ENCODE measurements at regions not wholly inside any gene's neighbourhood (a gene's known extent, or its start where the extent isn't known, plus 50 kb on each side); places are given as distances from the start of the nearest gene placed in this dataset.

DNA sequence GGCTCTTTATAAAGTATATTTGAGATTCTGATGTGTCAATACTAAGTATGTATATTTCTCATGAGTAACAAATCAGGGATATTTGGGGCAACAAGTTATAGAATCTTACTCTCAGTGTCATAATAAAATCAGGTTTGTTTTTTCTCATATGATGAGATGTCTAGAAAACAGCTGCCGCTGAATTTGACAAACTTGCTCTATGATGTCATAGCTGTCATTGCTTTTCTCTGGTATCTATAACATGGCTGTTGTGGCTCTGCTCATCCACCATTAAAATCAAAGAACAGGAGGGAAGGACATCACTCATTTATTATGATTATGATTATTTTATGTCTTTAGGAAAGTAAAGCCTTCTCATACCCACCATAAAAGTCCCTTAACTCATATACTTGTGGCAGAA lies 417.2 kb upstream of the LRRTM4 start:
- H3K9me3 Mint-ChIP-seq (ENCODE audit: low read depth), result peaks cover 10% of the 10 kb centered on the region
- ATAC-seq (no peak), DNase-seq (no peak)
- no peak overlapping the region for H3K4me3 Mint-ChIP-seq
- CTCF ChIA-PET, result no interaction called here
- no peaks in the 10 kb centered on the region for H3K27me3 Mint-ChIP-seq
- H3K27ac Mint-ChIP-seq, result no peak overlapping the region
- H3K36me3 Mint-ChIP-seq, result no peaks in the 10 kb centered on the region
- H3K4me1 Mint-ChIP-seq, result no peaks in the 10 kb centered on the region

GRCh38 chr2:77939801-77940200 lies 417.6 kb upstream of the LRRTM4 start:
- no peak for DNase-seq
- CTCF ChIA-PET, result no interaction called here
- no peaks in the 10 kb centered on the region for H3K36me3 Mint-ChIP-seq

GRCh38 chr2:77954931-77955330 lies 432.8 kb upstream of the LRRTM4 start:
- DNase-seq (no peak), ATAC-seq (no peak)
- no peaks in the 10 kb centered on the region for H3K27me3 Mint-ChIP-seq
- no peak overlapping the region for H3K4me3 Mint-ChIP-seq
- no peak overlapping the region for H3K27ac Mint-ChIP-seq
- H3K36me3 Mint-ChIP-seq, result no peaks in the 10 kb centered on the region
- H3K4me1 Mint-ChIP-seq, result no peaks in the 10 kb centered on the region
- CTCF ChIA-PET, result no interaction called here
- peaks cover 14% of the 10 kb centered on the region for H3K9me3 Mint-ChIP-seq (ENCODE audit: low read depth)

More at GRCh38 chr2:77939801-77940200, 417.6 kb upstream of the LRRTM4 start:
- no peaks in the 10 kb centered on the region for H3K27me3 Mint-ChIP-seq
- no peak for ATAC-seq
- H3K9me3 Mint-ChIP-seq (ENCODE audit: low read depth), result peaks cover 10% of the 10 kb centered on the region
- no peak overlapping the region for H3K27ac Mint-ChIP-seq
- no peaks in the 10 kb centered on the region for H3K4me1 Mint-ChIP-seq
- no peak overlapping the region for H3K4me3 Mint-ChIP-seq

DNA sequence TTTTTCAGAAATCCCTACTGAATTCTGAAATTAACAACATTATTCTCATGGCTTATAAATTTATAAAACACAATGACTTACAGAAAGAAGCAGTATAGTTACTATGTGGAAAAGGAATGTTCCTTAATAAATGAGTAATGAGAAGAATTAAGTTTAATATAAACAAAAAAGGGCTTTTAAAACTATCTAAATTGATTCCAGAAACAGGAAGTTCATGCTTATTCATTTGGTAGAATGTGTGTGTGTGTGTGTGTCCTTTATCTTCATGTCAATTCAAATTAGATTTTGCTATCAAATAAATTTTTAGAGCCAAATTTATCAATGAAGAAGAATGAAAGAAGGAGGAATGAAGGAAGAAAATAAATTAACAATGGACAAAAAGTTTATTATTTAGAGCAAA lies 440.8 kb upstream of the LRRTM4 start:
- Mint-ChIP-seq H3K36me3 (no peaks in the 10 kb centered on the region), H3K4me3 (no peak overlapping the region), H3K27ac (no peak overlapping the region), H3K27me3 (no peaks in the 10 kb centered on the region), H3K4me1 (no peaks in the 10 kb centered on the region), H3K9me3 (ENCODE audit: low read depth) (peaks cover 9% of the 10 kb centered on the region)
- ATAC-seq, result no peak
- CTCF ChIA-PET, result no interaction called here
- DNase-seq, result no peak

GRCh38 chr2:77977471-77978063 lies 455.4 kb upstream of the LRRTM4 start:
- H3K27ac Mint-ChIP-seq, result no peak overlapping the region
- no peaks in the 10 kb centered on the region for H3K27me3 Mint-ChIP-seq
- no peak for ATAC-seq
- CTCF ChIA-PET, result no interaction called here
- no peak for DNase-seq
- no peaks in the 10 kb centered on the region for H3K4me1 Mint-ChIP-seq
- H3K4me3 Mint-ChIP-seq, result no peak overlapping the region
- H3K9me3 Mint-ChIP-seq (ENCODE audit: low read depth), result peaks cover 20% of the 10 kb centered on the region
- H3K36me3 Mint-ChIP-seq, result no peaks in the 10 kb centered on the region

DNA sequence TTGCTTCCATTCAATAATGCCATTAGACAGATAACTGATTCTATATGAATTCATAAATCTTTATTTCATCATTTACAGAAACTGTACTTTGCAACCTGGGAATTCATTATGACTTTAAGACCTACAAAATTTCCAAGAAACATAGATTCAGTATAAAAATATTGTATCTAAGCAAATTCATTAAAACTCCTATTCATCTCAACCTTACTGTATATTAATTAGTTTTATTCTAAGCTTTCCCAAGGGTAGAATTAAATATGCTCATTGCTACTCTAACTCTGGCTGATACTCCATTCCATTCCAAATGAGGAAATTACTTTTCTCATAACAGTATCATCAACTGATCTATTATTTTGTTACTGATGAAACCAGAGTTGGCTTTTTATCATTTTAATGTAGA lies 473.0 kb upstream of the LRRTM4 start:
- Mint-ChIP-seq H3K4me1 (no peaks in the 10 kb centered on the region), H3K4me3 (no peak overlapping the region), H3K27me3 (no peaks in the 10 kb centered on the region), H3K9me3 (ENCODE audit: low read depth) (no peaks in the 10 kb centered on the region), H3K27ac (no peak overlapping the region), H3K36me3 (no peaks in the 10 kb centered on the region)
- ATAC-seq (no peak), DNase-seq (no peak)
- CTCF ChIA-PET, result no interaction called here

- Mint-ChIP-seq H3K36me3 (no peaks in the 10 kb centered on the region), H3K27ac (no peak overlapping the region), H3K27me3 (no peaks in the 10 kb centered on the region), H3K4me1 (no peaks in the 10 kb centered on the region), H3K4me3 (no peak overlapping the region), H3K9me3 (ENCODE audit: low read depth) (peaks cover 4% of the 10 kb centered on the region)
- CTCF ChIA-PET, result no interaction called here
- ATAC-seq, result no peak
- DNase-seq, result no peak
These were observed 477.2 kb upstream of the LRRTM4 start for GRCh38 chr2:77999376-77999775.

DNA sequence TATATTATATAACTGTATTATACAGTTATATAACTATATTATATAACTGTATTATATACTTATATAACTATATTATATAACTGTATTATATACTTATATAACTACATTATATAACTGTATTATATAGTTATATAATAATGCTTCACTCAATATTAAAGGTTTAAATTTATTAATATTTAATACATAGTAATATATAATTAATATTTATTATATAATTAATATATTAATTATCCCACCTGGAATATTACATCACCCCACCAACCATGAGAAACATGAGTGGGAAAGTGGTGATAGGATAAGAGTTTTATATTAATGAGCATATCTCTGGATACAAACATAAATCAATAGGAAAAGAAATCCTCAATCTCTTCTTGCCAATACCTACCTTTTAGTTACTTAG lies 487.1 kb upstream of the LRRTM4 start:
- H3K27ac Mint-ChIP-seq, result no peak overlapping the region
- H3K4me1 Mint-ChIP-seq, result no peaks in the 10 kb centered on the region
- no peak overlapping the region for H3K4me3 Mint-ChIP-seq
- H3K27me3 Mint-ChIP-seq, result no peaks in the 10 kb centered on the region
- CTCF ChIA-PET, result no interaction called here
- DNase-seq (no peak), ATAC-seq (no peak)
- no peaks in the 10 kb centered on the region for H3K36me3 Mint-ChIP-seq
- H3K9me3 Mint-ChIP-seq (ENCODE audit: low read depth), result peaks cover 3% of the 10 kb centered on the region

- Mint-ChIP-seq H3K4me1 (no peaks in the 10 kb centered on the region), H3K27ac (no peak overlapping the region), H3K9me3 (ENCODE audit: low read depth) (peaks cover 3% of the 10 kb centered on the region), H3K27me3 (no peaks in the 10 kb centered on the region), H3K36me3 (no peaks in the 10 kb centered on the region), H3K4me3 (no peak overlapping the region)
- DNase-seq, result no peak
- ATAC-seq, result no peak
- CTCF ChIA-PET, result no interaction called here
These were observed 489.1 kb upstream of the LRRTM4 start for GRCh38 chr2:78011251-78011650.

DNA sequence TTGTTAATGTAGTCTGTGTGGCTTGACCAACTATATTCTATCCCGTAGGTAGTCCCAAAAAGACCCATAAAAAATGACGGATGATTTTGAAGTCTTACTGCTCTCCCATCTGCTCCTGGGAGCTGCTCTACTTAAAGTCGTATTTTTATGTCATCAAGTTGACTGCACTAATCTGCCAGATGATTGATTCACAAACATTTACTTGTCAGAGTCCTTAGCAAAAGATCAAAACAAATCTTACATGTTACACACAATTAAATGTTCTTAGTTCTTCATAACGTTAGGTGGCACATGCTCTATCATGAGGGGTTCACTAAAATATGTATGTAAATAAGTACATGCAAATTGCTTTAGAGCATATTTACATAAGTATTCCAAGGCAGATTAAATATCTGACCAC lies 498.3 kb upstream of the LRRTM4 start:
- no peaks in the 10 kb centered on the region for H3K36me3 Mint-ChIP-seq
- DNase-seq (no peak), ATAC-seq (no peak)
- CTCF ChIA-PET, result no interaction called here
- H3K27ac Mint-ChIP-seq, result no peak overlapping the region
- no peaks in the 10 kb centered on the region for H3K27me3 Mint-ChIP-seq
- H3K9me3 Mint-ChIP-seq (ENCODE audit: low read depth), result peaks cover 3% of the 10 kb centered on the region
- no peak overlapping the region for H3K4me3 Mint-ChIP-seq
- H3K4me1 Mint-ChIP-seq, result no peaks in the 10 kb centered on the region

- Mint-ChIP-seq H3K4me1 (no peaks in the 10 kb centered on the region), H3K27ac (no peak overlapping the region), H3K36me3 (no peaks in the 10 kb centered on the region), H3K27me3 (no peaks in the 10 kb centered on the region), H3K9me3 (ENCODE audit: low read depth) (peaks cover 3% of the 10 kb centered on the region), H3K4me3 (no peak overlapping the region)
- CTCF ChIA-PET, result no interaction called here
- no peak for ATAC-seq
- DNase-seq, result no peak
These were observed 501.2 kb upstream of the LRRTM4 start for GRCh38 chr2:78023356-78023755.

- Mint-ChIP-seq H3K27me3 (no peaks in the 10 kb centered on the region), H3K27ac (no peak overlapping the region), H3K4me3 (no peak overlapping the region), H3K9me3 (ENCODE audit: low read depth) (peaks cover 7% of the 10 kb centered on the region), H3K4me1 (no peaks in the 10 kb centered on the region), H3K36me3 (no peaks in the 10 kb centered on the region)
- CTCF ChIA-PET, result no interaction called here
- no peak for ATAC-seq
- no peak for DNase-seq
These were observed 502.8 kb upstream of the LRRTM4 start for GRCh38 chr2:78024996-78025395.

DNA sequence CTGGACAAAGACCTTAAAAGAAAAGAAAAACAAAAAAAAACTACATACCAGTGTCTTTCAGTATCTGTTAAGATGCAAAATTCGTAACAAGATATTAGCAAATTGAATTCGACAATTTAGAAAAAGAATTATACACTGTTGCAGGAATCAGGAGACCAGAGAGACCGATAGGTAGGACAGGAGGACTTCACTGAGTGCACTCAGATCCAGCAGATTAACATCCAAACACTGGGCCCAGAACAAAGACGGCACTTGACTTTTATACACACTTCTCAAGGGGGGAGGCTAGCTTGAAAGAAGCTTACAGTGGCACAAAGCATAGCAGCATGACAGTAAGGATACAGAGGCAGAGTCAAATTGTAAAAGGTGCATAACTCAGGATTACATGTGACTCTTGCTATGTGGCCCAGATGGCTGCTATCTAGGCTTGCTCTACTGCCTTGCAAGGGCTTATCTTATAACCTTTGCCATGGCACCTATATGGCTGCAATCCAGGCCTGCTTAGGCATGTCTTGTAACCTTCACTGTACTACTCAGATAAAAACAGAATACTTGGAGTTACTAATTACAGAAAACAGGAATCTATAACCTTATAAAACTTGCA lies 507.3 kb upstream of the LRRTM4 start:
- Mint-ChIP-seq H3K9me3 (ENCODE audit: low read depth) (peaks cover 15% of the 10 kb centered on the region), H3K4me3 (no peak overlapping the region), H3K27me3 (no peaks in the 10 kb centered on the region), H3K36me3 (no peaks in the 10 kb centered on the region), H3K27ac (no peak overlapping the region), H3K4me1 (no peaks in the 10 kb centered on the region)
- CTCF ChIA-PET, result no interaction called here
- no peak for ATAC-seq
- DNase-seq, result no peak

- Mint-ChIP-seq H3K36me3 (no peaks in the 10 kb centered on the region), H3K27ac (no peak overlapping the region), H3K9me3 (ENCODE audit: low read depth) (peaks cover 14% of the 10 kb centered on the region), H3K27me3 (no peaks in the 10 kb centered on the region), H3K4me1 (no peaks in the 10 kb centered on the region), H3K4me3 (no peak overlapping the region)
- DNase-seq, result no peak
- no peak for ATAC-seq
- CTCF ChIA-PET, result no interaction called here
These were observed 512.5 kb upstream of the LRRTM4 start for GRCh38 chr2:78034706-78035105.

DNA sequence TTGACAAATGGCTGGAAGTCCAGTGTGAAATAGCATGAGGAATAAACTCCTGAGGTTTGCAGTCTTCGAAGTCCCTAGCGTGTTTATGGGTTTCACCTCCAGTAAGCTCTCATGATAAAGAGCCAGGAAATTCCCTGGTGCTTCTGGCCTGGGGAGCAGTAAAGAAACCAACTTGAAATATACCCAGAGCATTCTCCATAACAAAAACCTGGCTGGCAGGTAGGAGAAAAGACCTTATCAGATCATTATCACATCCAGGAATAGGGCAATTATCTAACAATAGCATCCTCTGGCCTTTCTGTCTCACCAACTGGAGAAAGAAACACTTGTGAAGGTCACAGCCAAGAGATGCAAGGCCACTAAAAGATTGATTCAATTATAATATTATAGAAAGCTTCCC lies 513.6 kb upstream of the LRRTM4 start:
- H3K9me3 Mint-ChIP-seq (ENCODE audit: low read depth), result peaks cover 17% of the 10 kb centered on the region
- ATAC-seq (no peak), DNase-seq (no peak)
- no peaks in the 10 kb centered on the region for H3K36me3 Mint-ChIP-seq
- H3K27me3 Mint-ChIP-seq, result no peaks in the 10 kb centered on the region
- no peak overlapping the region for H3K27ac Mint-ChIP-seq
- CTCF ChIA-PET, result no interaction called here
- no peaks in the 10 kb centered on the region for H3K4me1 Mint-ChIP-seq
- H3K4me3 Mint-ChIP-seq, result no peak overlapping the region
